H9 (cell line): ENCODE measurements at regions not wholly inside any gene's neighbourhood (a gene's known extent, or its start where the extent isn't known, plus 50 kb on each side); places are given as distances from the start of the nearest gene placed in this dataset.

Experiments used
- DNase-seq: peaks from one replicate; pipeline ENCODE4 v3.0.0-alpha.2; 2017
- H2AFZ ChIP-seq: one replicate; pipeline ENCODE4 v1.6.1; 2013; ENCODE audit warnings: mild to moderate bottlenecking, low read length, control low read depth, moderate library complexity
- H2AK5ac ChIP-seq: 2 replicates; pipeline ENCODE4 v1.6.1; 2013; ENCODE audit warnings: low read length, control low read depth, mixed read lengths; ENCODE audit not compliant: insufficient read length
- H2BK120ac ChIP-seq: one replicate; pipeline ENCODE4 v1.6.1; 2013; ENCODE audit warnings: low read depth, mild to moderate bottlenecking, low read length, control low read depth, inconsistent platforms; ENCODE audit not compliant: poor library complexity, severe bottlenecking
- H2BK12ac ChIP-seq: 2 replicates; pipeline ENCODE4 v1.6.1; 2013; ENCODE audit warnings: low read length, control low read depth, mixed read lengths, low read depth; ENCODE audit not compliant: insufficient read length
- H2BK15ac ChIP-seq: 2 replicates; pipeline ENCODE4 v1.6.1; 2013; ENCODE audit warnings: low read depth, low read length, control low read depth
- H2BK20ac ChIP-seq: one replicate; pipeline ENCODE4 v1.6.1; 2013; ENCODE audit warnings: low read depth, mild to moderate bottlenecking, low read length, control low read depth, inconsistent platforms; ENCODE audit not compliant: poor library complexity, severe bottlenecking
- H2BK5ac ChIP-seq: 2 replicates; pipeline ENCODE4 v1.6.1; 2013; ENCODE audit warnings: low read length, control low read depth, mixed read lengths; ENCODE audit not compliant: insufficient read length
- H3K14ac ChIP-seq: 2 replicates; pipeline ENCODE4 v1.6.1; 2013; ENCODE audit warnings: low read length, control low read depth; ENCODE audit not compliant: insufficient read depth
- H3K18ac ChIP-seq: 2 replicates; pipeline ENCODE4 v1.6.1; 2013; ENCODE audit warnings: low read depth, mild to moderate bottlenecking, mixed read lengths, low read length, control low read depth; ENCODE audit not compliant: insufficient read length
- H3K23ac ChIP-seq: 2 replicates; pipeline ENCODE4 v1.6.1; 2013; ENCODE audit warnings: low read length, control low read depth, mixed read lengths, low read depth; ENCODE audit not compliant: insufficient read length
- H3K23me2 ChIP-seq: 2 replicates; pipeline ENCODE4 v1.6.1; 2013; ENCODE audit warnings: low read depth, mild to moderate bottlenecking, mixed read lengths, low read length, control low read depth; ENCODE audit not compliant: insufficient read length, poor library complexity, severe bottlenecking
- H3K27ac ChIP-seq: 2 replicates; pipeline ENCODE4 v1.5.1; 2013; ENCODE audit warnings: low read length, control low read depth, mixed read lengths, low read depth; ENCODE audit not compliant: insufficient read length
- H3K27me3 ChIP-seq: 2 replicates; pipeline ENCODE4 v1.6.1; 2013; ENCODE audit warnings: low read length, control low read depth, inconsistent platforms; ENCODE audit not compliant: insufficient read depth
- H3K4ac ChIP-seq: 2 replicates; pipeline ENCODE4 v1.6.1; 2013; ENCODE audit warnings: low read depth, mild to moderate bottlenecking, control low read depth, inconsistent platforms, low read length, moderate library complexity
- H3K4me1 ChIP-seq: 2 replicates; pipeline ENCODE4 v1.6.1; 2013; ENCODE audit warnings: low read length, control low read depth, inconsistent platforms; ENCODE audit not compliant: insufficient read depth
- H3K4me2 ChIP-seq: 2 replicates; pipeline ENCODE4 v1.6.1; 2013; ENCODE audit warnings: low read length, control low read depth, mixed read lengths; ENCODE audit not compliant: insufficient read length, insufficient read depth
- H3K56ac ChIP-seq: 2 replicates; pipeline ENCODE4 v1.6.1; 2013; ENCODE audit warnings: low read depth, mild to moderate bottlenecking, mixed read lengths, low read length, control low read depth; ENCODE audit not compliant: insufficient read length
- H3K79me1 ChIP-seq: 2 replicates; pipeline ENCODE4 v1.6.1; 2013; ENCODE audit warnings: low read depth, mild to moderate bottlenecking, moderate library complexity, low read length, control low read depth, inconsistent platforms; ENCODE audit not compliant: insufficient read depth, poor library complexity, severe bottlenecking
- H3K79me2 ChIP-seq: 2 replicates; pipeline ENCODE4 v1.6.1; 2013; ENCODE audit warnings: low read length, control low read depth, inconsistent platforms; ENCODE audit not compliant: insufficient read depth
- H3K9ac ChIP-seq: 2 replicates; pipeline ENCODE4 v1.6.1; 2013; ENCODE audit warnings: low read length, control low read depth, mixed read lengths; ENCODE audit not compliant: insufficient read length; ENCODE audit errors: extremely low read depth
- H3K9me3 ChIP-seq: one replicate; pipeline ENCODE4 v1.6.1; 2013; ENCODE audit warnings: low read depth, low read length, inconsistent platforms; ENCODE audit not compliant: control insufficient read depth
- H3T11ph ChIP-seq: one replicate; pipeline ENCODE4 v1.6.1; 2013; ENCODE audit warnings: mild to moderate bottlenecking, low read length, control low read depth, inconsistent platforms
- H4K20me1 ChIP-seq: one replicate; pipeline ENCODE4 v1.6.1; 2013; ENCODE audit not compliant: control insufficient read depth, insufficient read length, insufficient read depth
- H4K5ac ChIP-seq: 2 replicates; pipeline ENCODE4 v1.6.1; 2013; ENCODE audit warnings: low read depth, mild to moderate bottlenecking, mixed read lengths, low read length, control low read depth; ENCODE audit not compliant: insufficient read length
- H4K8ac ChIP-seq: replicated peaks from 2 replicates; pipeline ENCODE4 v1.6.1; 2013; ENCODE audit warnings: low read length, control low read depth, mixed read lengths, low read depth; ENCODE audit not compliant: insufficient read length
- H4K91ac ChIP-seq: 2 replicates; pipeline ENCODE4 v1.6.1; 2013; ENCODE audit warnings: low read depth, mild to moderate bottlenecking, moderate library complexity, mixed read lengths, low read length, control low read depth; ENCODE audit not compliant: insufficient read length
- H3K27ac Mint-ChIP-seq, 3 experiments: 2 replicates in 2 of 3; 3 replicates in 1 of 3; pipeline ENCODE4 v1.8.0; 2020 to 2021; ENCODE audit warnings: mixed read lengths in 3 of 3, mild to moderate bottlenecking in 1 of 3, moderate library complexity in 1 of 3
- H3K27me3 Mint-ChIP-seq: 2 replicates; pipeline ENCODE4 v1.8.0; 2021; ENCODE audit warnings: low read depth, mild to moderate bottlenecking, moderate library complexity, mixed read lengths
- H3K36me3 Mint-ChIP-seq, 3 experiments: 2 replicates in 2 of 3; 3 replicates in 1 of 3; pipeline ENCODE4 v1.8.0; 2020 to 2021; ENCODE audit warnings: low read depth in 3 of 3, mixed read lengths in 3 of 3; ENCODE audit not compliant: insufficient read depth in 1 of 3
- H3K4me1 Mint-ChIP-seq, 2 experiments: 2 replicates each; pipeline ENCODE4 v1.8.0; 2020; ENCODE audit warnings: mixed read lengths in 2 of 2
- H3K4me3 Mint-ChIP-seq, 2 experiments: 2 replicates in 1 of 2; 3 replicates in 1 of 2; pipeline ENCODE4 v1.8.0; 2020 to 2021; ENCODE audit warnings: mild to moderate bottlenecking in 2 of 2, mixed read lengths in 2 of 2, moderate library complexity in 1 of 2
- H3K9me3 Mint-ChIP-seq, 2 experiments: 2 replicates in 1 of 2; 3 replicates in 1 of 2; pipeline ENCODE4 v1.8.0; 2020; ENCODE audit warnings: mild to moderate bottlenecking in 2 of 2, mixed read lengths in 2 of 2, moderate library complexity in 1 of 2
- CTCF ChIP-seq: fragments of 200-600 bp; sonication (generic); conservative IDR thresholded peaks from 3 replicates; pipeline ENCODE4 v1.8.0; 2021; ENCODE audit warnings: antibody characterized with exemption, mild to moderate bottlenecking
- WGBS: extraction: QIAGEN DNeasy Blood & Tissue Kit; methylation state at CpG from one replicate; pipeline ENCODE4 v1.1.7; 2013; ENCODE audit warnings: missing lambda C conversion rate, low lambda C conversion rate, mixed read lengths; ENCODE audit not compliant: insufficient read length; ENCODE audit errors: extremely low coverage; 5-methylcytosine and 5-hydroxymethylcytosine counted together

- H3K4me1 Mint-ChIP-seq = peaks cover 14 to 16% of the 10 kb centered on the region in 2 experiments
- Histone ChIP-seq H3K23me2 (no peaks in the 10 kb centered on the region), H3K23ac (no peak overlapping the region), H3K79me1 (no peaks in the 10 kb centered on the region), H4K8ac (no peak overlapping the region), H2AK5ac (no peak overlapping the region), H3K9ac (no peak overlapping the region), H2BK12ac (no peak overlapping the region), H4K91ac (no peak overlapping the region), H3K14ac (no peak overlapping the region), H2BK5ac (no peak overlapping the region), H4K20me1 (no peaks in the 10 kb centered on the region), H3K9me3 (no peaks in the 10 kb centered on the region), H3K79me2 (no peaks in the 10 kb centered on the region), H3K27me3 (no peaks in the 10 kb centered on the region), H3K27ac (no peak overlapping the region), H4K5ac (no peak overlapping the region), H2AFZ (no peak overlapping the region), H3K4ac (no peak overlapping the region), H3K4me2 (no peak overlapping the region), H2BK120ac (no peak overlapping the region), H2BK20ac (no peak overlapping the region), H3K4me1 (no peaks in the 10 kb centered on the region), H3K56ac (no peak overlapping the region), H3K18ac (no peak overlapping the region), H3T11ph (no peak overlapping the region), H2BK15ac (no peak overlapping the region)
- no peak overlapping the region for H3K27ac Mint-ChIP-seq
- DNase-seq = no peak
- H3K27me3 Mint-ChIP-seq = no peaks in the 10 kb centered on the region
- TF ChIP-seq CTCF = no peak
- H3K4me3 Mint-ChIP-seq = no peak overlapping the region; a peak in 1 of 5 replicates
- no peaks in the 10 kb centered on the region for H3K9me3 Mint-ChIP-seq
- WGBS = no CpG with 5 or more reads among the region's 1 CpG
- H3K36me3 Mint-ChIP-seq = no peaks in the 10 kb centered on the region
Measured at GRCh38 chr12:19070341-19070740, 59.2 kb upstream of the PLEKHA5 start.
